DMS 273 (cell line): ENCODE measurements at regions not wholly inside any gene's neighbourhood (a gene's known extent, or its start where the extent isn't known, plus 50 kb on each side); places are given as distances from the start of the nearest gene placed in this dataset.

Experiments
- DNase-seq: peaks from one replicate; lab custom pipeline; 2025; ENCODE audit not compliant: unreplicated experiment; lab: John Stamatoyannopoulos, UW

- DNase-seq: no peak
Measured at GRCh38 chr10:57884965-57885617, 382.6 kb downstream of the IPMK start.

- no peak for DNase-seq
Measured at GRCh38 chr10:57884407-57884806, 383.3 kb downstream of the IPMK start.

- no peak for DNase-seq
Measured at GRCh38 chr10:57880446-57881227, 387.1 kb downstream of the IPMK start.

- no peak for DNase-seq
Measured at GRCh38 chr10:57874810-57875209, 392.9 kb downstream of the IPMK start.

- no peak for DNase-seq
Measured at GRCh38 chr10:57867241-57867640, 400.5 kb downstream of the IPMK start.

- DNase-seq: no peak
Measured at GRCh38 chr10:57864765-57865680, 402.7 kb downstream of the IPMK start.

- DNase-seq: peak; percentile 0
Measured at GRCh38 chr10:57849691-57850357, 417.9 kb downstream of the IPMK start.

- DNase-seq: no peak
Measured at GRCh38 chr10:57846307-57847065, 421.2 kb downstream of the IPMK start.

- no peak for DNase-seq
Measured at GRCh38 chr10:57844387-57844998, 423.2 kb downstream of the IPMK start.

GRCh38 chr10:57830877-57831560, 436.7 kb downstream of the IPMK start:
- DNase-seq: no peak

GRCh38 chr10:57825015-57825414, 442.7 kb downstream of the IPMK start:
- DNase-seq: no peak

GRCh38 chr10:57823398-57823797, 444.3 kb downstream of the IPMK start:
- DNase-seq: no peak

GRCh38 chr10:57822965-57823364, 444.7 kb downstream of the IPMK start:
- no peak for DNase-seq

- DNase-seq: no peak
Measured at GRCh38 chr10:57818522-57818921, 449.2 kb downstream of the IPMK start.

GRCh38 chr10:57817741-57818140, 450.0 kb downstream of the IPMK start:
- DNase-seq: no peak

GRCh38 chr10:57815949-57816348, 451.7 kb downstream of the IPMK start:
- DNase-seq: no peak

GRCh38 chr10:57809961-57810360, 457.7 kb downstream of the IPMK start:
- DNase-seq: no peak

- DNase-seq: no peak
Measured at GRCh38 chr10:57807906-57808305, 459.8 kb downstream of the IPMK start.

- DNase-seq: no peak
Measured at GRCh38 chr10:57806675-57807074, 461.0 kb downstream of the IPMK start.
